GM12865 (cell line): ENCODE measurements at regions not wholly inside any gene's neighbourhood (a gene's known extent, or its start where the extent isn't known, plus 50 kb on each side); places are given as distances from the start of the nearest gene placed in this dataset.

Source experiments
- DNase-seq: peaks from one replicate; pipeline ENCODE4 v3.0.0; 2010; ENCODE audit warnings: low read depth
- H3K4me3 ChIP-seq: 2 replicates; pipeline ENCODE4 v1.5.1; 2011; ENCODE audit warnings: mild to moderate bottlenecking, low read depth, low read length, control low read depth
- TF ChIP-seq, protein P1 (sequence below): IDR thresholded peaks from 2 replicates; pipeline ENCODE4 v1.5.1; 2011; ENCODE audit warnings: low read length, control low read depth, low read depth, inconsistent platforms; ENCODE audit not compliant: insufficient read depth; ENCODE audit errors: missing control alignments

- TF ChIP-seq, protein P1, sequence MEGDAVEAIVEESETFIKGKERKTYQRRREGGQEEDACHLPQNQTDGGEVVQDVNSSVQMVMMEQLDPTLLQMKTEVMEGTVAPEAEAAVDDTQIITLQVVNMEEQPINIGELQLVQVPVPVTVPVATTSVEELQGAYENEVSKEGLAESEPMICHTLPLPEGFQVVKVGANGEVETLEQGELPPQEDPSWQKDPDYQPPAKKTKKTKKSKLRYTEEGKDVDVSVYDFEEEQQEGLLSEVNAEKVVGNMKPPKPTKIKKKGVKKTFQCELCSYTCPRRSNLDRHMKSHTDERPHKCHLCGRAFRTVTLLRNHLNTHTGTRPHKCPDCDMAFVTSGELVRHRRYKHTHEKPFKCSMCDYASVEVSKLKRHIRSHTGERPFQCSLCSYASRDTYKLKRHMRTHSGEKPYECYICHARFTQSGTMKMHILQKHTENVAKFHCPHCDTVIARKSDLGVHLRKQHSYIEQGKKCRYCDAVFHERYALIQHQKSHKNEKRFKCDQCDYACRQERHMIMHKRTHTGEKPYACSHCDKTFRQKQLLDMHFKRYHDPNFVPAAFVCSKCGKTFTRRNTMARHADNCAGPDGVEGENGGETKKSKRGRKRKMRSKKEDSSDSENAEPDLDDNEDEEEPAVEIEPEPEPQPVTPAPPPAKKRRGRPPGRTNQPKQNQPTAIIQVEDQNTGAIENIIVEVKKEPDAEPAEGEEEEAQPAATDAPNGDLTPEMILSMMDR: no peak
- no peak overlapping the region for H3K4me3 ChIP-seq
- DNase-seq: no peak
These were observed 140.6 kb downstream of the C5orf15 start for GRCh38 chr5:133827830-133828229.

DNA sequence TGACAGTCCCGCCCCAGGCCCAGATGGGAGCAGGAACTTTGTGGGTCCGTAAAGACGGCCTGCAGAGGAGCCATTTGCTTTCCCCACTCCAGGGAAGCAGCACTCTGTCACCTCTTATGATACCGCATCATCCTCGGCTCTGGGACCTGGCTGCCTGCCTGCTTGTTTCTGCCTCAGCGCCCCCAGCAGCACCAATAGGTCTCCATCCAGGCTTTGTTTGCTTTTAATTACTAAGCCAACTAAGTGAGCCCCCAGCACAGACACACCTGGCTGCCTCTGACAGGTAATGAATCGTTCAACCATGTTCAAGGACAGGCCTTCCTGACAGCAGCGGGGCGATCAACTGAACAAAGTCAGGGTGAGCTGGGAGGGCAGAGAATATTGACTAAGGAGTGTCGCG, 141.4 kb downstream of the C5orf15 start:
- TF ChIP-seq, protein P1: no peak
- no peak for DNase-seq
- H3K4me3 ChIP-seq: no peak overlapping the region

DNA sequence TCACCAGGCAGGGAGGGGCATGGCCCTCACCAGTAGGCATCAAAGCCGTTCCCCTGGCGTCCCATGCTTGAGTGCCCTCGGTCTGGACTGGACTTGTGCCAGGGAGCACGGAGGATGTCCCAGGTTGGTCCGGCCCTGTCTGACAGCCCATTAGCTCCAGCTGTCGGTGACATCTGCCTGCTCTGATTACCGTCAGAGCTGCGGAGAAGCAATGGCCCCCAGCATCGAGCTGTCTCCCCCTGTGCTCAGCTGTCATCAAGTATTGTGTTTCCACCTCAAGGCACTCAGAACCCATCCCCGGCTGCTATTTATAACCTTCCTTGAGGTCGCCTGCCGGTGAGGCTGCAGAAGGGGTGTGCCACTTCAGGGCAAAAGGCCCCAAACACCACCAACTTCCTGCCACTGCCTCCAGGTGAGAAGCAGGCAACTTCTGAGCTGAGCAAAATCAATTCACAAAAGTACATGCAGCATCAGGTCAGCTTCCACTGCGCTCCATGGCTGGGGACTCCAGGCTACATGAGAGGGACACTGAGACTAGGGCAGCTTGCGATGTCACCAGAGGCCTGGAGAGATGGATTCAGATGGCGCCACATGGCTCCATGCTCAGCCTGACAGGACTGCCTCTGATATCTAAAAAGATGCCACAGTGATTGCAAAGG, 142.7 kb downstream of the C5orf15 start:
- DNase-seq: peak; percentile 66
- no peak overlapping the region for H3K4me3 ChIP-seq

DNA sequence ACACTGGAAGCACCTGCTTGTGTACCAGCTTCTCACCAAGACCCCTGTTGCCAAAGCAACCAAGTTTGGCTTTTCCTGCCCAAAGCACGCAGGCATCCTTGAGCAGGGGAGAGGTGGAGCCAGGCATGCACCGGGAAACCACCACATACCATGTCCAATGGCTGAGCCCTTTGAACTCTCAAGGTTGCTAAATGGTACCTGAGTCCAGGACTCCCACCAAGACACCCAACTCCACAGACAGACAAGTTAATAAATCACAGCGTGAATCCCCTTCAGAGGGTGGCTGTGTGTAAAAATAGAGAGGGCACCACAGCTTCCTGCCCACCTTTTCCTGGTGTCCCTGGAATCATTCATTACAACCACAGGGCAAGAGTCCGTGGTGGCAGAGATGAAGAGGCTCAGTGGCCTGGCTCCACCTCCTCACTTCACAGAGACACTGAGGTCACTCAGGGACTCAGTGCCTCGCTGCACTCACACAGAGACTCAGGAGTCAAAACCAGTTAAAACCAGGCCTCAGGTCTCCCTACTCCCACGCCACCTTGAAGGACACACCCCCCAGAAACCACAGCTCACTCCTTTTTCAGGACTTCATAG, 143.7 kb downstream of the C5orf15 start:
- no peak overlapping the region for H3K4me3 ChIP-seq
- peak; percentile 72 for DNase-seq
- TF ChIP-seq, protein P1: no peak

More for the DNA sequence above, 142.7 kb downstream of the C5orf15 start:
- TF ChIP-seq, protein P1: no peak

DNA sequence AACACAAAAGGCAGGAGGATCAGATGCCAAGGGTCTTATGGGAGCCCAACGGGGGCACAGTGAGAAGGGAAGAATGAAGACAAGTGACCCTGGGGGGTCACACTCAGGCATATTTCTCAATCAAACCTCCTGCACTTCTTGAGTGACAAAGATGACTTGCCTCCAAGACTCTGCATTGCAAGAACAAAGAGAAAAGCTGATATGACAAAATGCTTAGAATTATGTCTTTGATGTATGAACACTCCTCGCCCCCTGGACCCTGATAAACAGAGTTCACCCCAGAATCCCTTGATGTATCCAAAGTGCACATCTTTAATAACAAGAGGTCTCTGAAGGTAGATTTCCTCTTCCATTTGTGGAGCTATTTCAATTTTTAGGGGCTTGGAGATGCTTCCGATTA, 146.5 kb downstream of the C5orf15 start:
- TF ChIP-seq, protein P1: no peak

GRCh38 chr5:133821311-133821741, 147.1 kb downstream of the C5orf15 start:
- peak; percentile 11 for DNase-seq
- no peak overlapping the region for H3K4me3 ChIP-seq
- TF ChIP-seq, protein P1: no peak

More for the DNA sequence above, 146.5 kb downstream of the C5orf15 start:
- DNase-seq: no peak
- no peak overlapping the region for H3K4me3 ChIP-seq

GRCh38 chr5:133820507-133820906, 147.9 kb downstream of the C5orf15 start:
- TF ChIP-seq, protein P1: no peak
- H3K4me3 ChIP-seq: no peak overlapping the region
- no peak for DNase-seq
